Activated naive CD8-positive, alpha-beta T cell treated with anti-CD3 and anti-CD28 coated beads for 36 hours (primary cell): ENCODE measurements at regions not wholly inside any gene's neighbourhood (a gene's known extent, or its start where the extent isn't known, plus 50 kb on each side); places are given as distances from the start of the nearest gene placed in this dataset.

Source experiments
- DNase-seq: peaks from one replicate; pipeline ENCODE4 v3.0.0; 2021
- H3K27ac Mint-ChIP-seq: one replicate; pipeline ENCODE4 v1.8.0; 2022; ENCODE audit warnings: mild to moderate bottlenecking, moderate library complexity, mixed read lengths
- H3K27me3 Mint-ChIP-seq: one replicate; pipeline ENCODE4 v1.8.0; 2022; ENCODE audit warnings: mild to moderate bottlenecking, mixed read lengths
- H3K36me3 Mint-ChIP-seq: one replicate; pipeline ENCODE4 v1.8.0; 2021; ENCODE audit warnings: mild to moderate bottlenecking, mixed read lengths
- H3K4me1 Mint-ChIP-seq: one replicate; pipeline ENCODE4 v1.8.0; 2021; ENCODE audit warnings: mixed read lengths
- H3K4me3 Mint-ChIP-seq: one replicate; pipeline ENCODE4 v1.8.0; 2022; ENCODE audit warnings: mild to moderate bottlenecking, moderate library complexity, mixed read lengths
- H3K9me3 Mint-ChIP-seq: one replicate; pipeline ENCODE4 v1.8.0; 2022; ENCODE audit warnings: mixed read lengths

GRCh38 chr2:181139831-181140230, 159.4 kb downstream of the UBE2E3 start:
- DNase-seq: no peak
- no peak overlapping the region for H3K4me3 Mint-ChIP-seq
- peak overlapping the region; percentile 95 for H3K27ac Mint-ChIP-seq
- H3K4me1 Mint-ChIP-seq: peaks cover 63% of the 10 kb centered on the region
- peaks cover 34% of the 10 kb centered on the region for H3K36me3 Mint-ChIP-seq
- no peaks in the 10 kb centered on the region for H3K27me3 Mint-ChIP-seq
- H3K9me3 Mint-ChIP-seq: peaks cover 23% of the 10 kb centered on the region

- Mint-ChIP-seq H3K36me3 (peaks cover 36% of the 10 kb centered on the region), H3K4me3 (peak overlapping the region; percentile 71), H3K9me3 (peaks cover 26% of the 10 kb centered on the region), H3K27me3 (no peaks in the 10 kb centered on the region), H3K4me1 (peaks cover 69% of the 10 kb centered on the region), H3K27ac (peak overlapping the region; percentile 95)
- no peak for DNase-seq
Measured at GRCh38 chr2:181140414-181140813, 160.0 kb downstream of the UBE2E3 start.

- Mint-ChIP-seq H3K4me1 (peaks cover 70% of the 10 kb centered on the region), H3K4me3 (peak overlapping the region; percentile 71), H3K27ac (peak overlapping the region; percentile 95), H3K27me3 (no peaks in the 10 kb centered on the region), H3K9me3 (peaks cover 21% of the 10 kb centered on the region), H3K36me3 (peaks cover 33% of the 10 kb centered on the region)
- DNase-seq: no peak
Measured at GRCh38 chr2:181140928-181141327, 160.5 kb downstream of the UBE2E3 start.

GRCh38 chr2:181141676-181142075, 161.3 kb downstream of the UBE2E3 start:
- Mint-ChIP-seq H3K4me3 (peak overlapping the region; percentile 71), H3K36me3 (peaks cover 31% of the 10 kb centered on the region), H3K4me1 (peaks cover 73% of the 10 kb centered on the region), H3K27me3 (no peaks in the 10 kb centered on the region), H3K9me3 (peaks cover 19% of the 10 kb centered on the region), H3K27ac (peak overlapping the region; percentile 95)
- no peak for DNase-seq

GRCh38 chr2:181142514-181142913, 162.1 kb downstream of the UBE2E3 start:
- H3K4me1 Mint-ChIP-seq: peaks cover 70% of the 10 kb centered on the region
- peak overlapping the region; percentile 95 for H3K27ac Mint-ChIP-seq
- H3K27me3 Mint-ChIP-seq: no peaks in the 10 kb centered on the region
- H3K9me3 Mint-ChIP-seq: peaks cover 14% of the 10 kb centered on the region
- H3K4me3 Mint-ChIP-seq: peak overlapping the region; percentile 65
- DNase-seq: no peak
- peaks cover 26% of the 10 kb centered on the region for H3K36me3 Mint-ChIP-seq

- H3K36me3 Mint-ChIP-seq: peaks cover 29% of the 10 kb centered on the region
- peaks cover 14% of the 10 kb centered on the region for H3K9me3 Mint-ChIP-seq
- DNase-seq: no peak
- H3K27me3 Mint-ChIP-seq: no peaks in the 10 kb centered on the region
- H3K4me1 Mint-ChIP-seq: peaks cover 77% of the 10 kb centered on the region
- peak overlapping the region; percentile 89 for H3K27ac Mint-ChIP-seq
- H3K4me3 Mint-ChIP-seq: no peak overlapping the region
Measured at GRCh38 chr2:181143790-181144300, 163.4 kb downstream of the UBE2E3 start.

GRCh38 chr2:181145645-181146044, 165.2 kb downstream of the UBE2E3 start:
- Mint-ChIP-seq H3K4me1 (peaks cover 67% of the 10 kb centered on the region), H3K27me3 (no peaks in the 10 kb centered on the region), H3K36me3 (peaks cover 25% of the 10 kb centered on the region), H3K4me3 (no peak overlapping the region), H3K9me3 (peaks cover 14% of the 10 kb centered on the region), H3K27ac (peak overlapping the region; percentile 89)
- DNase-seq: no peak

- Mint-ChIP-seq H3K4me1 (peaks cover 63% of the 10 kb centered on the region), H3K36me3 (peaks cover 25% of the 10 kb centered on the region), H3K27ac (peak overlapping the region; percentile 31), H3K27me3 (no peaks in the 10 kb centered on the region), H3K4me3 (no peak overlapping the region), H3K9me3 (peaks cover 14% of the 10 kb centered on the region)
- DNase-seq: no peak
Measured at GRCh38 chr2:181146171-181146570, 165.8 kb downstream of the UBE2E3 start.

- no peak overlapping the region for H3K4me3 Mint-ChIP-seq
- no peak for DNase-seq
- peak overlapping the region; percentile 26 for H3K27ac Mint-ChIP-seq
- peaks cover 36% of the 10 kb centered on the region for H3K36me3 Mint-ChIP-seq
- H3K9me3 Mint-ChIP-seq: peaks cover 14% of the 10 kb centered on the region
- peaks cover 62% of the 10 kb centered on the region for H3K4me1 Mint-ChIP-seq
- no peaks in the 10 kb centered on the region for H3K27me3 Mint-ChIP-seq
Measured at GRCh38 chr2:181149056-181149455, 168.7 kb downstream of the UBE2E3 start.

GRCh38 chr2:181152226-181152625, 171.8 kb downstream of the UBE2E3 start:
- H3K4me3 Mint-ChIP-seq: no peak overlapping the region
- H3K27me3 Mint-ChIP-seq: no peaks in the 10 kb centered on the region
- peaks cover 44% of the 10 kb centered on the region for H3K4me1 Mint-ChIP-seq
- H3K36me3 Mint-ChIP-seq: peaks cover 34% of the 10 kb centered on the region
- peaks cover 8% of the 10 kb centered on the region for H3K9me3 Mint-ChIP-seq
- DNase-seq: no peak
- H3K27ac Mint-ChIP-seq: peak overlapping the region; percentile 68

- Mint-ChIP-seq H3K27ac (no peak overlapping the region), H3K27me3 (no peaks in the 10 kb centered on the region), H3K4me1 (peaks cover 40% of the 10 kb centered on the region), H3K36me3 (peaks cover 33% of the 10 kb centered on the region), H3K9me3 (peaks cover 7% of the 10 kb centered on the region), H3K4me3 (peak overlapping the region; percentile 29)
- DNase-seq: no peak
Measured at GRCh38 chr2:181152701-181153100, 172.3 kb downstream of the UBE2E3 start.

GRCh38 chr2:181153886-181154285, 173.5 kb downstream of the UBE2E3 start:
- Mint-ChIP-seq H3K4me3 (no peak overlapping the region), H3K27ac (peak overlapping the region; percentile 68), H3K27me3 (no peaks in the 10 kb centered on the region)

GRCh38 chr2:181157326-181157725, 176.9 kb downstream of the UBE2E3 start:
- no peaks in the 10 kb centered on the region for H3K27me3 Mint-ChIP-seq
- H3K27ac Mint-ChIP-seq: no peak overlapping the region
- no peak for DNase-seq
- H3K36me3 Mint-ChIP-seq: peaks cover 44% of the 10 kb centered on the region
- H3K4me1 Mint-ChIP-seq: peaks cover 27% of the 10 kb centered on the region
- H3K4me3 Mint-ChIP-seq: no peak overlapping the region
- H3K9me3 Mint-ChIP-seq: peaks cover 16% of the 10 kb centered on the region

More at GRCh38 chr2:181153886-181154285, 173.5 kb downstream of the UBE2E3 start:
- Mint-ChIP-seq H3K9me3 (peaks cover 10% of the 10 kb centered on the region), H3K4me1 (peaks cover 32% of the 10 kb centered on the region), H3K36me3 (peaks cover 36% of the 10 kb centered on the region)
- DNase-seq: no peak

- no peak overlapping the region for H3K4me3 Mint-ChIP-seq
- H3K4me1 Mint-ChIP-seq: peaks cover 26% of the 10 kb centered on the region
- H3K27ac Mint-ChIP-seq: no peak overlapping the region
- no peak for DNase-seq
- peaks cover 16% of the 10 kb centered on the region for H3K9me3 Mint-ChIP-seq
- peaks cover 48% of the 10 kb centered on the region for H3K36me3 Mint-ChIP-seq
- no peaks in the 10 kb centered on the region for H3K27me3 Mint-ChIP-seq
Measured at GRCh38 chr2:181158427-181158826, 178.0 kb downstream of the UBE2E3 start.

- H3K4me3 Mint-ChIP-seq: no peak overlapping the region
- no peak overlapping the region for H3K27ac Mint-ChIP-seq
- H3K4me1 Mint-ChIP-seq: peaks cover 43% of the 10 kb centered on the region
- H3K27me3 Mint-ChIP-seq: no peaks in the 10 kb centered on the region
- peaks cover 30% of the 10 kb centered on the region for H3K9me3 Mint-ChIP-seq
- peaks cover 53% of the 10 kb centered on the region for H3K36me3 Mint-ChIP-seq
- DNase-seq: no peak
Measured at GRCh38 chr2:181161615-181162014, 181.2 kb downstream of the UBE2E3 start.

GRCh38 chr2:181163139-181163538, 182.7 kb downstream of the UBE2E3 start:
- H3K4me3 Mint-ChIP-seq: peak overlapping the region; percentile 32
- peaks cover 43% of the 10 kb centered on the region for H3K4me1 Mint-ChIP-seq
- H3K36me3 Mint-ChIP-seq: peaks cover 60% of the 10 kb centered on the region
- peak overlapping the region; percentile 77 for H3K27ac Mint-ChIP-seq
- H3K9me3 Mint-ChIP-seq: peaks cover 34% of the 10 kb centered on the region
- DNase-seq: peak; percentile 40
- no peaks in the 10 kb centered on the region for H3K27me3 Mint-ChIP-seq
